Caco-2 (cell line): ENCODE measurements at regions not wholly inside any gene's neighbourhood (a gene's known extent, or its start where the extent isn't known, plus 50 kb on each side); places are given as distances from the start of the nearest gene placed in this dataset.

Experiments used
- BruUV-seq: library from RNA; stranded (reverse); fragments of 400-500 nt; replicated peaks from 2 replicates; lab custom pipeline; 2021; lab: Mats Ljungman, UMichigan
- CTCF ChIA-PET: fragments of 300-600 bp; sonication (Branson Sonifier 250); formaldehyde crosslinking; loops from one replicate; lab custom pipeline; 2022; ENCODE audit warnings: antibody characterized with exemption; lab: Charles Lee
- POLR2A ChIA-PET: fragments of 300-600 bp; sonication (Branson Sonifier 250); formaldehyde crosslinking; loops from one replicate; lab custom pipeline; 2022; ENCODE audit warnings: antibody characterized with exemption; lab: Charles Lee
- DNase-seq, 2 experiments: peaks; one replicate each; pipeline versions ENCODE4 v3.0.0 to v3.0.0-alpha.2; 2020 to 2022
- H3K27me3 ChIP-seq: replicated peaks from 2 replicates; pipeline ENCODE4 v1.6.0; 2011; ENCODE audit warnings: low read length; ENCODE audit not compliant: control insufficient read depth, insufficient read depth
- H3K36me3 ChIP-seq: 2 replicates; pipeline ENCODE4 v1.5.1; 2011; ENCODE audit warnings: low read length; ENCODE audit not compliant: control insufficient read depth, insufficient read depth
- H3K4me1 ChIP-seq: fragments of 250-450 bp; sonication (Bioruptor Pico); 2 replicates; pipeline ENCODE4 v1.5.1; 2020; ENCODE audit warnings: mild to moderate bottlenecking
- H3K4me3 ChIP-seq: 2 replicates; pipeline ENCODE4 v1.5.1; 2011; ENCODE audit warnings: low read depth, mild to moderate bottlenecking, control low read depth, low read length
- H3K9me3 ChIP-seq: fragments of 250-450 bp; sonication (Bioruptor Pico); 2 replicates; pipeline ENCODE4 v1.5.1; 2020; ENCODE audit warnings: mild to moderate bottlenecking, moderate library complexity
- H3K27ac Mint-ChIP-seq: one replicate; pipeline ENCODE4 v1.8.0; 2022; ENCODE audit warnings: mixed read lengths; ENCODE audit not compliant: unreplicated experiment
- H3K27me3 Mint-ChIP-seq: one replicate; pipeline ENCODE4 v1.8.0; 2022; ENCODE audit warnings: mixed read lengths; ENCODE audit not compliant: insufficient read depth, unreplicated experiment
- H3K36me3 Mint-ChIP-seq: one replicate; pipeline ENCODE4 v1.8.0; 2022; ENCODE audit warnings: mild to moderate bottlenecking, mixed read lengths; ENCODE audit not compliant: insufficient read depth, unreplicated experiment
- H3K4me1 Mint-ChIP-seq: one replicate; pipeline ENCODE4 v1.8.0; 2022; ENCODE audit warnings: low read depth, mixed read lengths; ENCODE audit not compliant: unreplicated experiment
- H3K4me3 Mint-ChIP-seq: one replicate; pipeline ENCODE4 v1.8.0; 2022; ENCODE audit warnings: mild to moderate bottlenecking, moderate library complexity, mixed read lengths; ENCODE audit not compliant: unreplicated experiment
- H3K9me3 Mint-ChIP-seq: one replicate; pipeline ENCODE4 v1.8.0; 2022; ENCODE audit warnings: mixed read lengths; ENCODE audit not compliant: unreplicated experiment
- CTCF ChIP-seq, 2 experiments: fragments of 200-600 bp in 1 of 2; IDR thresholded peaks; 1 replicate in 1 of 2; 2 replicates in 1 of 2; pipeline versions ENCODE4 v1.5.1 to v1.8.0; 2011 to 2022; ENCODE audit warnings: antibody characterized with exemption in 1 of 2, control low read depth in 1 of 2, inconsistent platforms in 1 of 2, low read depth in 1 of 2, low read length in 1 of 2, mild to moderate bottlenecking in 1 of 2, moderate library complexity in 1 of 2; ENCODE audit not compliant: insufficient read depth in 1 of 2, severe bottlenecking in 1 of 2, unreplicated experiment in 1 of 2
- intact Hi-C: fragments of 100-400 bp; cut with micrococcal nuclease; formaldehyde crosslinking; loops from one replicate; pipeline ENCODE4 v1.10.0; 2022; ENCODE audit not compliant: unreplicated experiment

- intact Hi-C loops: no loop called here
- Mint-ChIP-seq H3K27me3 (no peaks in the 10 kb centered on the region), H3K4me1 (no peaks in the 10 kb centered on the region), H3K27ac (no peak overlapping the region), H3K9me3 (peaks cover 9% of the 10 kb centered on the region), H3K4me3 (no peak overlapping the region), H3K36me3 (no peaks in the 10 kb centered on the region)
- POLR2A ChIA-PET: no interaction called here
- peaks cover 17% of the 10 kb centered on the region for H3K4me1 ChIP-seq
- DNase-seq: no peak
- BruUV-seq: no TSS peak
- no peak for TF ChIP-seq CTCF (IDR thresholded peaks at IDR 0.05; ENCODE audit: insufficient read depth in 1 of 2, low read depth in 1 of 2, low read length in 1 of 2, severe bottlenecking in 1 of 2, unreplicated experiment in 1 of 2)
- no peaks in the 10 kb centered on the region for H3K36me3 ChIP-seq
- peaks cover 6% of the 10 kb centered on the region; the same call in 1 of the 2 replicates for H3K9me3 ChIP-seq
- CTCF ChIA-PET: no interaction called here
- H3K4me3 ChIP-seq: no peak overlapping the region
- no peaks in the 10 kb centered on the region for H3K27me3 ChIP-seq
Measured at GRCh38 chr14:71286126-71286525, 378.9 kb downstream of the PCNX1 start.

- H3K9me3 Mint-ChIP-seq: peaks cover 9% of the 10 kb centered on the region
- BruUV-seq: no TSS peak
- no peak for DNase-seq
- no peaks in the 10 kb centered on the region for H3K36me3 Mint-ChIP-seq
- intact Hi-C loops: no loop called here
- CTCF ChIA-PET: no interaction called here
- H3K27ac Mint-ChIP-seq: no peak overlapping the region
- peaks cover 6% of the 10 kb centered on the region; the same call in 1 of the 2 replicates for H3K9me3 ChIP-seq
- no peak overlapping the region for H3K4me3 Mint-ChIP-seq
- H3K4me1 ChIP-seq: peaks cover 17% of the 10 kb centered on the region
- POLR2A ChIA-PET: no interaction called here
- TF ChIP-seq CTCF (IDR thresholded peaks at IDR 0.05; ENCODE audit: insufficient read depth in 1 of 2, low read depth in 1 of 2, low read length in 1 of 2, severe bottlenecking in 1 of 2, unreplicated experiment in 1 of 2): no peak
- H3K27me3 Mint-ChIP-seq: no peaks in the 10 kb centered on the region
- H3K27me3 ChIP-seq: no peaks in the 10 kb centered on the region
- H3K4me1 Mint-ChIP-seq: no peaks in the 10 kb centered on the region
- no peaks in the 10 kb centered on the region for H3K36me3 ChIP-seq
- no peak overlapping the region for H3K4me3 ChIP-seq
Measured at GRCh38 chr14:71287567-71287966, 380.3 kb downstream of the PCNX1 start.

- POLR2A ChIA-PET: no interaction called here
- no peaks in the 10 kb centered on the region for H3K36me3 Mint-ChIP-seq
- intact Hi-C loops: no loop called here
- TF ChIP-seq CTCF (IDR thresholded peaks at IDR 0.05; ENCODE audit: insufficient read depth in 1 of 2, low read depth in 1 of 2, low read length in 1 of 2, severe bottlenecking in 1 of 2, unreplicated experiment in 1 of 2): no peak
- no peaks in the 10 kb centered on the region for H3K27me3 ChIP-seq
- H3K4me3 Mint-ChIP-seq: no peak overlapping the region
- no TSS peak for BruUV-seq
- no peaks in the 10 kb centered on the region for H3K27me3 Mint-ChIP-seq
- peaks cover 9% of the 10 kb centered on the region for H3K9me3 Mint-ChIP-seq
- H3K27ac Mint-ChIP-seq: no peak overlapping the region
- H3K4me1 Mint-ChIP-seq: no peaks in the 10 kb centered on the region
- DNase-seq: no peak
- peaks cover 6% of the 10 kb centered on the region; the same call in 1 of the 2 replicates for H3K9me3 ChIP-seq
- no peaks in the 10 kb centered on the region for H3K36me3 ChIP-seq
- H3K4me1 ChIP-seq: peaks cover 10% of the 10 kb centered on the region
- CTCF ChIA-PET: no interaction called here
- no peak overlapping the region for H3K4me3 ChIP-seq
Measured at GRCh38 chr14:71289536-71289935, 382.3 kb downstream of the PCNX1 start.
